Medulla oblongata (tissue), 1 donor: ENCODE measurements at regions not wholly inside any gene's neighbourhood (a gene's known extent, or its start where the extent isn't known, plus 50 kb on each side); places are given as distances from the start of the nearest gene placed in this dataset.
A peak's percentile ranks its signal among the peaks of the same experiment; 100 is the strongest.

Experiments
- DNase-seq: peaks from one replicate; pipeline ENCODE4 v3.0.0-alpha.2; 2015; ENCODE audit errors: extremely low spot score

DNA sequence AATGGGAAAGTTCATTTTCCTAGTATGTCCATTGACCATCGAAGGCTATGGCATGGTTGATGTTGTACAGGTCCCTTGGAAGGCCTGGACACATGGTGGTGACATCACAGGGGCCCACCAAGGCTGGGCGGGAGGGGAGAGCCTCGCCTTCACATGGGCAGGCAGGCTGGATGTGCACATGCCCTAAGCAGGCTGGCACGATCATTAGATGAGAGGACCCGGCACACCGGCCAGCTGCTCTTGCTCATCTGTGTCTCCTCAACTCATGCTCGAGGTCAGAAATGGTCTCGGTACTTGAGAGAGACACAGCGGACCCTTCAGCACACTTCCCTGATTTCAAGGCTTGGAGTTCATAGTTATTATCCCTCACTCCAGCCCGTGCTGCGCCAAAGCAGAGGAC lies 416.9 kb upstream of the ZFHX3 start:
- DNase-seq: no peak

DNA sequence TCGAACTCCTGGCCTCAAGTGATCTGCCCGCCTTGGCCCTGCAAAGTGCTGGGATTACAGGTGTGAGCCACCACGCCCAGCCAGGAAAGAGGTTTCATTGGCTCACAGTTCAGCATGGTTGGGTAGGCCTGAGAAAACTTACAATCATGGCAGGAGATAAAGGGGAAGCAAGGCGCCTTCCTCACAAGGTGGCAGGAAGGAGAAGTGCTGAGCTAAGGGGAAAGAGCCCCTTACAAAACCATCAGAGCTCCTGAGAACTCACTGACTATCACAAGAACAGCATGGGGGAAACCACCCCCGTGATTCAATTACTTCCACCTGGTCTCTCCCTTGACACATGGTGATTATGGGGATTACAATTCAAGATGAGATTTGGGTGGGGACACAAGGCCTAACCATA lies 411.7 kb upstream of the ZFHX3 start:
- no peak for DNase-seq

DNA sequence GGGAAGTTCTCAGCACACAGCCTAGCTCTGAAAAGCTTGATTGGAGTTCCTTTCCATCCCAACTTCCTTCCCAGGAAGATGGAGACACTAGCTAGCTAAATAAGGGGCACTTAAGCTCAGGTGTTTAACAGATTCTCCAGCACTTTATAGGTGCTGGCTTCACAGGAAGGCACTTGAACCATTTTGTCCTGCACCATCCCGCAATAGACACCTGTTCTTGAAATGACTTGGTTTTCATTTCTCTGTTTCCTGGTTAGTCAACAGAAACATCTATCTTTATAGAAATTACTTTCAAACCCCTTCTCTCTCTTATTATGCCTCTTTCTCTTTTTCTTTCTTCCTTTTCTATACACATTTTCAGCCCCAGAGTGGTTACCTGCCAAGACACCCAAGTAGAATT lies 409.9 kb upstream of the ZFHX3 start:
- no peak for DNase-seq

DNA sequence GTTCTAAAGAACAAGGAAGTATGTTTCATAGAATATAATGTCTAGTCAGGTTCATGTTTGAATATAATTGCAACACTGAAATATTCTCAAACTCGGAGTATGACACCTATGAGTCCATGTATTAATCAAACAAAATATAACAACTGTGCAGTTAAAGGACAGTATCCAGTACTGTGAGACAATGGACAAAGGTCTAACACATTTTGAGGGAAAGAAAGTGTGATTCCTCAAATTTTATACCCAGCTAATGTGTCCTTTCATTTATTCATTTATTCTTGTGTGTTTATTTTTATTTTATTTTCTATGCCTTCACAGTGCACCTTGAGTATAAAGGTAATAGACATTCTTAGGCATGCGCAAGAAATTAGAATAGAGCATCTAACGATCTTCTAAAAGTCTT lies 401.0 kb upstream of the ZFHX3 start:
- DNase-seq: no peak

DNA sequence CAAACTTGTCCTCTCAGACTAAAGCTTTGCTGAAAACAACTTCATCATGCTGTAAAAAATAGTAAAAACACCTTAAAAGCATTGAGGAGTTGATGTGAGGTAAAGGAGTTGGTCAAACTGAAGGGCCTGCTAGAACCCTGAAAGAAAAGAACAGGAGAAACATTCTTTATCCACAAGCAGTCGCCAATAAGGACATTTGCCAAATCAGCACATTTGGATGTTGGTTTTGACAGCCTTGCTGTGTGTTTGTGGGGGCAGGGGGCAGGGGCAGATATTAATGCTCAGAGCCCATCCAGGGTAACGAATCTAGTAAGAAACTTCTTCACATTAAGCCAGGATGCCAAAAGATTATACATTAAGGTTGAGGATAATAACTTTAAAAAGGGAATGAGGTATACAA lies 399.9 kb upstream of the ZFHX3 start:
- no peak for DNase-seq

DNA sequence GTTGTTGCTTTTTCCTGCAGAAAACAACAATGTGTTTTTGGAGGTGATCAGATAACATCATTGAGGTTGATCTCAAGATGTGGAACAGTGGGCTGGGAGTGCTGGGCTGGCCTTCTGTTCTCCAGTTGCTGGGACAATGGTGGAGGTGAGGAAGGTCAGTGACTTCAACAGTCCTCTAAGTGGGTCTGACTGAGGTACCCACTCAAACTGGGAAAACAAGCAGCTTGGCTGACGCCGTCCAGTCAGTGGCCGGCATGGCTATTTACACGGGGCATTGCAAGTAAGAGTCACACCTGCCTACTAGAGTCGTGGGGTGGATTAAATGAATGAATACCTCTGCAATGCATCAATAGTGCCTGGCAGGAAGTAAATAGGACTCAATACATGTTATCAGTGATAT lies 386.7 kb upstream of the ZFHX3 start:
- DNase-seq: no peak

DNA sequence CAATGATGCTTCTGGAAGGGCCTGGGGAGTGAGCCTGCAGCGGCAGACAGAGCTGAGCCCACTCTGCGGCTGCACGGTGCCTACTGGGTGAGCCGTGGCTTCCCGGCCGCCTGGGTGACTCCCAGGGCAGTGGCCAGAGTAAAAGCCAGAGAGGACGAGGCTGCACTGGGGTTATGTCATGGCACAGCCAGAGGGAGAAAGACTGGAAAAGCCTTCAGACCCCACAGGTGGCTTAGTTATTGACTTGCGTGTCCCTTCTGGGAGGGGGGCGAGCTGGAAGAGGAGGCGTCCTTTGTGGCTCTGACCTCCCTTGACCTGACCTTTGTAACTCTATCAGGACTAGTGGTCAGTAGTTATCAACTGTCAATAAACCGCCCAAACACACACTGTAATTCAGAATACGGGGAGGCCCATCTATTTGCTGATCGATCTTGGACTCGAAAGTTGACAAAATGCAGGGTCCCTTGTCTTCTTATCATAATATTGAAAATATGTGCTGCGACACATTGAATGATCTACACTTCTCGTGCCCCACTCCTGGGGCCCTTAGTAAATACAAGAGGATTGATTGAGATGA lies 385.9 kb upstream of the ZFHX3 start:
- no peak for DNase-seq

DNA sequence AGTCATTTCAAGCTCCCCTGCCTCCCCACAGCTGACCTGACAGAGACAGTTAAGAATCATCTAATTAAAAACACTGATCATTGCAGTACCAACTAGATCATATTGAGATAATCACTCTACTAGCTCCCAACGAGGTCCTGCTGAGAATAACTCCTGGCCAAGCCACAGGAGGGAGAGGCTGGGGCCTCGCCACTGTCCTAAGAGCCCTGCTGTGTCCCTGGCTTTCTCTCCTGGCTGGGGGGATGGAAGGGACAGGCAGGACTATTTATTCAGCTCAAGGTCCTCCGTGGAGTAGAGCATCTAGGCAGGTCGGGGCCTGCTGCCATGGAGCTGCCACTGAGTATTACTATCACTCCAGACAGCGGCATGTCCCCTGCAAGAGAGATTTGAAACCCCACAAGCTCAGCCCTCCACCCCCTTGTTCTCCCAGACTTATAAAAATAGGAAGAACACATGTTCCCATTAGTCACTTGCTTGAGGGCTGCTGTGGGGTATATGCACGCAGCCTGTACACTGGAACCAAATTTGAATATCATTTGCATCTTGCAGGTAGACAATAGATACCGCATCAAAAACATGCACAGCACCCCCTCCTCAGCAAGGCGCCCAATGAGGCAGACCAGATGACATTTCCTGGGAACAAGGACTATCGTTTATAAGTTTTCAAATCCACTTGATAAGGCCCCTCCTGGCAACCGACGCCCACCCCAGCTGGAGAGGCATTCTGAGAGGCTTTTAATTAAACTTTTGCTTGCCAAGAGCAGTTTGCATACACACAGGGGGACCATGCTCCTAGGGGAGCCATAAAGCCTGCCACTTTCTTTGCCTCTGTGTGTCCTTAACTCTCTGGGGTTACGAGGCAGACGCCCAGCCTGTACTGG lies 385.2 kb upstream of the ZFHX3 start:
- DNase-seq: no peak

DNA sequence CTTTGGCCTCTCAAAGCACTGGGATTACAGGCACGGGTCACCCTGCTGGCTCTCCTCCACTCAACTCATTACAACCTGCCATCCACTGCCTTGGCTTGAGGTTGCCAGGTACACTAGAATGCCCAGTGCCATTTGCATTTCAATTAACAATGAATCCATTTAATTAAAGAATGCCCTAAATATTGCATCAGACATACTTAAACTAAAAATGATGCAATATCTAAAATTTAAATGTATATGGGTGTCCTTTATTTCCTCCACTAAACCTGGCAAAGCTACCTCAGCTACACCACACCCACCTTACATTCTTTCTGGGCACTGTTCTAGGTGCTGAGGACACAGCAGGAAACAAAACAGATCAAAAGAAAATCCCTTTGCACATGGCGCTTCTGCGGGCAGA lies 382.2 kb upstream of the ZFHX3 start:
- no peak for DNase-seq

DNA sequence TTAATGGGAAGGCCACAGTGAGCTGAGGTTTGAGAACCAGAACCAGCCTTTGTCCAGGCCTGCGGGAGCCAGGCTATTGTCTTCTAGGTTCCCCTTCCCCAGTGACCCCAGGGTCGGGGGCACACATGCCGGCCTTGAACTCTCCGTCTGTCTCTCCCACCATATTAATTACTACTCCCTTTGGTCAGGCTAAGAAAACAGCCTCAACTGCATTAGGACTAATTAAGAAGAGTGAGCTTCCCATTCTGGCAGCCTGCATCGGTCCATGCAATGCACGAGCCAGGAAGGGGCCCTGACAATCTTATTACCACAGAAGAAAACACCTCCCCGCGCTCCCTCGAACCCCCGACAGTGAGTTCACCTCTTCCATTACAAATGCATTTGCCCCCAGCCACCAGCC lies 380.2 kb upstream of the ZFHX3 start:
- DNase-seq: no peak

DNA sequence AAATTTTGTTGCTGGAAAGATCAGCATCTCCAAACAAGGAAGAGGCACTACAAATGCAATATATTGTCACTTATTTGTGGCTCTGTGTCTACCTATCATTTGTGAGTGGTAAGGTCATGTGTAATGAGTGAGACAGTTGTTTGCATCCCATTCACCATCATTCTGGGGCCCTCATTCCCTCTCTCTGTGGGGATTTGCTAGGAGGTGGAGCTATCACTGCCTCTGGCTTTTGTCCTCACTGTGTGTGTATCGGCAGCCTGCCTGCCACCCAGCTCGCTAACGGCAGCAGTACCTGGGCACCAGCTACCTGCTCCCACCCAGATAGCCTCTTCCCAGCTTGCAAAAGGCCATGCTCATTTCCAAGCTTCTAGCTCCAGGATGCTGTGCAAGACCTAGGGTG lies 379.2 kb upstream of the ZFHX3 start:
- no peak for DNase-seq

DNA sequence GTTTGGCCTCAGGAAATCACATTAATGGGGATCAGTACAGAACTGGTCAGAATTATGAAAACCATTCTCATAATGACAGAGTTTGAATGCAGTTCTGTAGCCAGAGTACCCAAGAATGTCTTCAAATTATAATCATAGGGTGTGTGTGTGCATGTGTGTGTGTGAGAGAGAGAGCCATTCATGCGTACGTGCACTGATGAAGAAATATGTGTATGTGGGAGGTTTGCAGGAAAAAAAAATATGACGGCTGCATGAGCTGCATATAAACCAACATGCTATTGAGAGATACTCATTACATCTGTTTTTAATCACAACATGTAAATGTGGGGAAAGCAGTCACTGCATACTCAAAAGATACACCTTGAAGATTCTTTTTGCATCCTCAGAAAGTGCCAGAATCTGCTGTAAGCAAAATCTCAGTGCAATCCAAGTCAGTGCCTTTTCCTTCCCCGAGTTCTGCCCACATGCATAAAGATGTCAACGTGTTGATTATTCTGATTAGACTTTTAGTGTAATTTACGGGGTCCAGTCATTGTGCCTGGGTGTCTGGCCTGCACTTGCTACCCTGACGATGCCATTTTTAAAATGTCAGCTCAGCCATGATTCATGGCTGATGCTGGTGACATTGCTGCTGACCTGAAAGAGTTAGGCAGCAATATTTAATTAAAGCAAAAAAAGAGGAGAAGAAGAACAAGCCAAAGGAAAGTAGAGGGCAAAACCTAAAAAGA lies 378.7 kb upstream of the ZFHX3 start:
- no peak for DNase-seq

DNA sequence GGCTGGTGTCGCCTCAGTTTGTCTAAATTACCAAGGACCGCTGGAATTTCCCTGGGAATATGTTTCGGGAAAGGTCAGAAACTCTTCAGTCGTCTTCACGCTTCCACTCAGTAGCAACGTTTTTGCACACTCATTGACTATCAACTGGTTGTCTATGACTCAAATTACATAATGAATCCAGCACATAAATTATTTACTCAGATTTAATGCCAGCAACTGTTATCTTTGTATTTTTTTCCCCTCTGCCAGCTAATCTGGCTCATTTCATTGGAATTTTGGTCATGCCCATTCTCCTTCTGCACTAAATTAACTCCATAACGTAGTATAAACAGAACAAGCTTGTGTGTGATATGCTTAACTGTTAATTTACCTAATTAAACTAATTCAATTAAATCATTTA lies 372.7 kb upstream of the ZFHX3 start:
- no peak for DNase-seq

DNA sequence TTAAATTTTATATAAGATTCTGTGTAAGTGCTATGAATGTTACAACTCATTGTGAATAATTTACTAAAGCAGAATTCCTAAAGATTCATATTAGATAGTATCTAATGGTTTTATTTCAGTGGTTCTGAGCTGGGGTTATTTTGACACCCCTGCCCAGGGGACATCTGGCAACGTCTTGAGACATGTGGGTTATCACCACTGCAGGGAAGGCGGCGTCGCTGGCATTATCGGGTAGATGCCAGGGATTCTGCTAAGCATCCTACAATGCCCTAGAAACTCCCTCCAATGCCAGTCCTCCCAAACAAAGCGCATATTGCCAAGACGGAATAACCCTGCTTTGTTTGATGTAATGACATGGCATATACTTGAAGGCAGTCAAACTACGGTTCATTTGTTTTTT lies 372.3 kb upstream of the ZFHX3 start:
- DNase-seq: peak; percentile 4

DNA sequence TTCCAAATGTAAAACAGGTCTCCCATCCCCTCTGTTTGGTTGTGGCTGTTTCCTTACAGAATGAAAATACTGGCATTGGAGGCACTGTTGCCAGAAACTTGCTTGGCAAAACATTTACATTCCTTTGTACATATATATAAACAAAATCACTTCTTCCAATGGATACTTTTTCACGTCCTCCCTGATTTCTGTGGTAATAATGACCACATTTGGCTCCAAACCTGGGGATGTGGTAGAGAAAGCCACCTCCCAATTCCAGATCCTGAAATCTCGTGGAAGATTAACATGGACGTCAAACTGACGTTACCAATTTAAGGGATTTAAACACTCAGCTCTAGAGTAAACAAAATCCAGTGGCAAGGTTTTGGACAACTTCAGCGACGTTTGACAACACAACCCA lies 370.8 kb upstream of the ZFHX3 start:
- no peak for DNase-seq

DNA sequence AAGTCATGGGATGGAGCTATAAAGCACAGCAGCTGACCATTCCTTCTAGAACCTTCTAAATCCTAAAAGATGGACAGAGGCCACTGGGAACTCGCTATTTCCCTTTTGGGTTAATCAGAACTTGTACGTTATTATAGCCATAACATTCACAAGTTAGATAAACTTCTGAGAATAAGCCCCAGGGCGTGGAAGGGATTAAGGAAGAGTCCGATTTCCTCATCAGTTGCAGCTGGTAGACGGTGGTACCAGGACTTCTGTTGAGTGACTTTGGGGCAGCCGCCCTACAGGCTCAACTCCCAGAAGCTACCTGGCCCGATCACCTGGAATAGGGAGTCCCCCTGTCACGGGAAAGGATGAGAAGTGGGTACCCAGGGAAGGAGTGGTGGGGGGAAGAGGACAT lies 370.1 kb upstream of the ZFHX3 start:
- no peak for DNase-seq

DNA sequence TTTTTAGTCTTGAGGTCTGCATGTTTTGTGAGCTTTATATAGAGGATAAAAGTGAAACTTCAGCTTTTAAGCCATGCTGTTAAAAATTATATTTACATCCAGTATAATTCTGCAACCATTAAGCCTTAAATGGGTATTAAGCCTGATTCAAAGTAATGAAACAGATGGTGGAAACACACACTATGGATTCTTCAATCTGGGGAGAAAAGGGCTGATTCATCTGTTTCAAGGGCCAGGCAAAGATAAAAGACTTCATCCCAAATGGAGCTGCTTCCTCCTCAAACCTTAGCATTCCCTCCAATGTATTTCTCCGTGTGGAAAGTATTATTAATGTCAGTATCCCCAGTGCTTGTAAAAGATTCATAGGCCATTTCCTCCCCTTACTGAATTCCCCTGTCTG lies 367.4 kb upstream of the ZFHX3 start:
- DNase-seq: no peak

DNA sequence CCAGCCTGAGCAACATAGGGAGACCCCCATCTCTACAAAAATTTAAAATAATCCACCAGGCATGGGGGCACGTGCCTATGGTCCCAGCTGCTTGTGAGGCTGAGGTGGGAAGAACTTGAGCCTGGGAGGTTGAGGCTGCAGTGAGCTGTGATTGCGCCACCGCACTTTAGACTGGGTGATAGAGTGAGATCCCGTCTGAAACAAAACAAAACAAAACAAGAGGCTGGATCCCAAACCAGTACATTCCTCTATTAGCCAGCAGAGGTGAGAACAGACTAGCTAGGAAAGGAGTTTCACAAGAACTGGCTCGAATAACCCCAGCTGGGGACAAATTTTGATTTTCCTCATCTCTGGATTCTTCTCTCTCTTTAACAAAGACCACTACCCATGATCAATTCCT lies 366.7 kb upstream of the ZFHX3 start:
- no peak for DNase-seq

DNA sequence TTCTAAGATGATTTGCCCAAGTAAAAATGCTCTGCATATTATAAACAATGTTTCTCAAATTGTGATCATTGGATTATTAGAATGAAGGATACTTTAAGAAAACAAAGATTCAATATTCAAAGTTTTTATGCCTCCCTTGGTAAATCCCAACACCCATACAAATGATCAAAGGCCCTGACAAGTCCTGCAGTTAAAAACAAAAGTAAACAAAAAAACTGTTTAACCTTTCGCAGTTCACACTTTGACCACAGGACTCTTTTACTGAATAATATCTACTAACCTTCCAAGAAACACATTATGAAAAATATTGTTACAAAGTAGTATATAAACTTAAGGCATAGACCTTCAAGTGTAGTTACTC lies 365.9 kb upstream of the ZFHX3 start:
- DNase-seq: no peak

DNA sequence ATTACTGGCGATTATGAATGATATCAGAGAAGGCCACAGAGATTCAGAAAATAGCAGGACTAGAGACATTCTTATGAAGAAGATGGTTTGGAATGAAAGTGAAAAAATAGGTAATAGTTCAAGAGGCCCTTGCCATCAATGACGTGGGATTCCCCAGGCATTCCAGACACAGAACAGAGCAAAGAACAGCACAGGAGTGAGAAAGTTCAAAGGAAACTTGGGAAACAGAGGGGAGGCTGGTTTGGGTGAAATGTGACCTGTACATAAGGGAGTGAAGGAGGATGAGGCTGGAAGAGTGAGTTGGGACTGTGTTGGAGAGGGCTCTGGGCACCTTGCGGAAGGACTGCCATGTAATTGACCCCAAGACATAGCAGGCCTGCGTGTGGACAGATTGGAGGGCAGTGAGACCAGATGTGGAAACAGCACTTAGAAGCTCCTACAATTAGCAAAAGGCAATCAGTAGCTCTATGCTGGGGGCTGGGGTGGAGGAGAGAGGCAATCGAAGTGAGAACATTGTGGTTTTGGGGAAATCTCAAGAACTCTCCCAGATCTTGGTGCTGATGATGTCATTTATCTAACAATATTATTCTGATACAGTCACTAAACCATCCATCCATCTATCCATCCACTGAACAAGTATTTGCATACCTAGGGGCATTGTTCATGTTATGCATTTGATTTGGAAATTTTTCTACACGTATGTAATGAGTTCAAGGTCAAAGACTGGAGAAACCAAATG lies 365.3 kb upstream of the ZFHX3 start:
- no peak for DNase-seq

DNA sequence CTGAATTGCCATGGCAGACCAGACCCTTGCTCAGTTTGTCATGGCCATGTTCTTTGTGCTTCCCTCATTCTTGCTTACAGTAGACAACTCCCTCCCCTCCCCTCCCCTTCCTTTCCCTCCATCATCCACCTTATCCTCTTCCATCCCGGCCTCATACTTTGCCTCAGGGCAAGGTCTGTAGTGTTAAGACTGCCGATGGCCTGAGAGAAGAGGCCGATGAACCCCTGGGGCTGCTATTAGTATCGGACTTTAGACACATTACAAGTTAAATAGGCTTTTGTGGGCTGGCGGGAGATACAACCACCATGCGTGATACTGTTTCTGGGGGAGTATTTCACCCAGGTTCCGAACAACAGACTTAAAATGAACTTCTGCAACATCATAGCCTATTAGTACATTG lies 364.5 kb upstream of the ZFHX3 start:
- no peak for DNase-seq

DNA sequence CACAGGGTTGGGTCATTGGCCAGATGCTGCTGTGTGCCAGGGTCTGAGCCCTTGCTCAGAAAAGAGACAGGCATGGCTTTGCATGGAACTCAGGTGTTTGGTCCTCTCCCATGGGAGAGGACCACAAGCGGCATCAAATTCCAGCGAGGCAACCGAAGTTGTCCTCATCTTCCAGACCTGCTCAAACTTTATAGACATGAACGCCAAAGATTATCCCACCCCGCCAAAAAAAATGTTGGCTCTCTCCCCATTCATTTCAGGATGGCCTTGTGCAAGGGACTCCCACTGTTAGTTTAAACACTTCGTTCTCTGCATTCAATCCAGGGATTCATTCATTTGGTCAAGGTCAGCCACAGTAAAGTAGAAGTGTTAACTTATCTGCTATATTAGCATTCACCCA lies 360.8 kb upstream of the ZFHX3 start:
- DNase-seq: no peak

DNA sequence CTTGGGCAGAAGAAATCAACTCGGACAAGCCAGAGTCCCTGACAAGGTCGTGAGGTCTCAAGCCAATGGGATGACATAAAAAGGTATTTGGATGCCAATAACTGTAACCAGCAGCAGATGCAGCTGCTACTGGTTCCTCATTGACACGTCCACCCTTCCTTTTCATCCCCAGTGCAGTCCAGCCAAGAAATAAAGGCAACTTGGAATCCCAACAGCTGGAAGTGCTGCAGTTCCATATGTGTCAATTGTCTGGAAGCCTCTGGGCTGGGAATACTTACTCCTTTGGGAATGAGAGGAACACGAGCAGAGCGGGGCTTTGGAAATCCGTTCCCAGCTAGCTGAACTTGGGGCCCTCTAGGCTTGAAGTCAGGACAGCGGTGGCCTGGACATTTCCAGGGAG lies 360.4 kb upstream of the ZFHX3 start:
- DNase-seq: no peak
